CD4-positive, alpha-beta T cell treated with Interleukin-10 for 1 hour (primary cell): ENCODE measurements at regions not wholly inside any gene's neighbourhood (a gene's known extent, or its start where the extent isn't known, plus 50 kb on each side); places are given as distances from the start of the nearest gene placed in this dataset.

Experiments used
- DNase-seq: peaks from one replicate; pipeline ENCODE4 v3.0.0-alpha.2; 2020

GRCh38 chr20:50379991-50380696 is 130.0 kb upstream of the PTPN1 start:
- no peak for DNase-seq

GRCh38 chr20:50380697-50381040 is 129.5 kb upstream of the PTPN1 start:
- DNase-seq: no peak

DNA sequence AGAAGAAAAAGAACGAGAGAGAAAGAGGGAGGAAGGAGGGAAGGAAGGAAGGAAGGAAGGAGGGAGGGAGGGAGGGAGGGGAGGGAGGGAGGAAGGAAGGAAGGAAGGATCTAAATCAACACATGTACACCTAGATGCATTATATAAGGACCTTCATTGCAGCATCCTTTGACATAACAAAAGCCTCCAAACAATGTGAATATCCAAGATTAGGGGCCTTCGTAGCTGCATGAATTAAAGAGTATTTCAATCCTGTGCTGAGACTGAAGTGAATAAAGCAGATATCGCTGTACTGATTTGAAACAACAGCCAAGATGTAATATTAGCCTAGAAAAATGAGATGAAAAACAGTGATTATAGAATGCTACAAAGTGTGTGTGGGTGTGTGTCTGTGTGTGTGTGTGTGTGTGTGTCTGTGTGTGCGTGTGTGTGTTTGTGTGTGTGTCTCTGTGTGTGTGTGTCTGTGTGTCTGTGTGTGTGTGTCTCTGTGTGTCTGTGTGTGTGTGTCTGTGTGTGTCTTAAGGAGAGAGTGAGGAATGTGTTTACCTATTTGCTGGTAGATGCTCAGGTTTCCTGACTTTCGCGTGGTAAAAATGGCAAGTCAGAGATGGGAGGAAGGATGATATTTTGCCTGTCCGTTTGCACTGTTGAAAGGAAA is 129.0 kb upstream of the PTPN1 start:
- no peak for DNase-seq

DNA sequence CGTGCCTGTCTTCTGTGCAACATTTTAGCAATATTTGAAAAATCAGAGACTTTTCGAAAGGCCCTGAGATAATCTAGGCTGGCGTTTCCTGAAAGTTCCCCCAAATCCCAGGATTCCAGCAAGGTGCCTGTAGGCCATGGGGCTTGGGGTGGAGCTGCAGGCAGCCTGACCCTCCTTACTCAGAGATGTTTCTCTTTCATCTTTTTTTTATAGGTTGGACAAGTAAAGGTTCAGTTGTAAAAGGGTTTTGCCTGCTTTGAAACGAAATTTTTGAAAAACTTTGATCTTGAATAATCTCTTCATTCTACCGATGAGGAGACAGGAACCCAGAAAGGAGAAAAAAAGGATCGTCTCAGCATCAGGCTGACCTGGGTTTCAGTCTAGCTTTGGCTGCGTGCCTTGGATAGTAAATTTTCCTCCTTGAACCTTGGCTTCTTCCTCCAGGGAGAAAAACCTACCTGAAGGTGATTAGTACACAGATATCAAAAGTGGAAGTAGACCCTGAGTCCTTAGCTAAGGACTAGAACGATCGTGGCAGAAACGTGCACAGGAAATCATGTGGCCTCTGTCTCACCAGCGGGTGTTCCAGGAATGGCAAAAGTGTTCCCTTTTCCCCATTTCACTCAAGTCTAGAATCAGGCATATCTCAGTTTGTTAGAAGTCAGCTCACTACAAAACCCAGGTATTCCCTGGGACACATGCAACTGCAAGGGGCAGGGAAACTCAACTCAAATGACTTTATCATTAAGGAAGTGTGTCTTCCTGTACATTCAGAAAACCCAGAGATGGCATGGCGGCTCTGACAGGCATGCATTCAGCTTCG is 128.2 kb upstream of the PTPN1 start:
- DNase-seq: peak; percentile 37

- peak; percentile 74 for DNase-seq
These were observed 124.2 kb upstream of the PTPN1 start for GRCh38 chr20:50385733-50386640.

DNA sequence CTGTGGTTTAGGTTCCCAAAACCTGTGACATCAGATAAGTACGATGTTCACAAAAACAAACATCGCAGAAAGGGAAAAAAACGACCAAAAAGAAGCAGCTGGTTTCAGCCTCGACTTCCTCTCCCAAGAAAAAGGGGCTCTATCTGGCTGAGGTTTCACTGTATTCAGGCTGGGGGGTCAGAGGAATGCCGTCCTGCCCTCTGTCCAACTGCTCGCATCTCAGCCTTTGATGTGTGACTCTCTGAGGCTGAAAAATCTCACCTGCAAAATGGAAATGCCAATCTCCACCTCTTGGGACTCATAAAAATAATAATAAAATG is 123.6 kb upstream of the PTPN1 start:
- no peak for DNase-seq

- DNase-seq: no peak
These were observed 122.8 kb upstream of the PTPN1 start for GRCh38 chr20:50387218-50387995.

- no peak for DNase-seq
These were observed 122.2 kb upstream of the PTPN1 start for GRCh38 chr20:50387996-50388332.

DNA sequence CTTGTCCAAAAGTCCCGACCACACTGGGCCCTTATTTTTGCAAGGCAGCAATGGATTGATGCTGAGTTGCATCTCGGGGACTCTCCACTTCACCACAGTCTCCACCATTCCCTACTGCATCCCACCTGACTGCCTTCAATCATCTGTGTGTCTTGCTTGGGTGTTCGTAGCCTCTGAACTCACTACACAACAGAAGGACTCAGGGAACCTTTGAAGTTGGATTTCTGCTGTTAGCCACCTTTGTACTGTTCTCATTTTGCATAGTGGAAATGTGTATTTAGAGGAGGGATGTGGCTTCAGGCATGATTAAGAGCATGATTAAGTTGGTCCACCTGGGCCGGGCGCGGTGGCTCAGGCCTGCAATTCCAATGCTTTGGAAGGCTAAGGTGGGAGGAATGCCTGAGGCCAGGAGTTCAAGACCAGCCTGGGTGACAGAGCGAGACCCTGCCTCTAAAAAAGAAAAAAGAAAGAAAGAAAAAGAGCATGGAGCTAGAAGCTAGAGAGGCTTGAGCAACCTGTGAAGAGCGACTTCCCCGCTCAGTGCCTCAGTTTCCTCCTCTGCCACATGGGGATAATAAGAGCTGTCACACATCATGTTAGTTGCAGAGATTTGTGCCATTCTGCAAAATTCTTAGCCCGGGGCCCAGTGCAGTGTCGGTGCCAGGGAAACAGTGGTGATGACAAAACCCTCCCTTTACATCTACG is 121.3 kb upstream of the PTPN1 start:
- no peak for DNase-seq

GRCh38 chr20:50389438-50389807 is 120.8 kb upstream of the PTPN1 start:
- no peak for DNase-seq

DNA sequence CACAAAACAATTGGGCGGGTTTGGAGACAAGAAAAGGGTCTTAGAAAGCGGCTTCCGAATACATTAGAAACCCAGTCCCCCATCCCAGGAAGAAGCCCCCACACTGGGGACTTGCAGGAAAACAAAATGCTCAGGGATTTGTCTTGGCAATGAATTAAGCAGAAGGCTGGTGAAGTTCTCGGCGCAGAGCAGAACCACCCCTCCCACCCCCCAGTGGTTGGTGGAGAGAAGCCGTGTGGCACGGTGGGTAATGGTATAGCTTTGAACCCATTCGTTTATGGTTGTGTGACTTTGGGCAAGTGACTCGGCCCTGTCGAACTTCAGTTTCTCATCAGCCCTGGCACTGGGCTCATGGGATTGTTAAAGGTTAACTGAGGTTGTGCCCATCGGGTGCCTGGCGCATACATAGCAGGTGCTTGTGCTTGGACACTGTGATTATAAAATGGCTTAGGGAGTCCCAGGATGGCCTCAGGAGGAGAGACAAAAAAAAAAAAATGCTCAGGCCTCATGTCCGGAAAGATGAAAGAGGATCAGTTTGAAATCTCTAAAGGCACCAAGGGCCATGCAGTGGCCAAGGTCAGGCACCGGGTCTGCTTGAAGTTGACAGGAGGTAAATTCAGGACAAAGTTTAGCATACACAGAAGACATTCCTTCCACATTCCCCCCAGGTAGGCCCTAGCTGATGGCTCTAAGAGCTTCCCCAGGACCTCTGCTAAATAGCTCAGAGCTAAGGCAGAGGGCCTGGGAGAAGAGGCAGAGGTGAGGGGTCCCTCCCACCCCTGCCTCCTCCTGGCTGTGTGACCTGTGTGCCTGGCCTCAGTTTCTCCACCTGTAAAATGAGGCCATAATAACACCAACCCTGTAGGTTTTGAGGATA is 120.1 kb upstream of the PTPN1 start:
- DNase-seq: no peak

GRCh38 chr20:50390685-50391443 is 119.3 kb upstream of the PTPN1 start:
- DNase-seq: no peak

GRCh38 chr20:50391444-50392137 is 118.6 kb upstream of the PTPN1 start:
- DNase-seq: no peak

GRCh38 chr20:50392138-50392866 is 117.9 kb upstream of the PTPN1 start:
- peak; percentile 9 for DNase-seq

DNA sequence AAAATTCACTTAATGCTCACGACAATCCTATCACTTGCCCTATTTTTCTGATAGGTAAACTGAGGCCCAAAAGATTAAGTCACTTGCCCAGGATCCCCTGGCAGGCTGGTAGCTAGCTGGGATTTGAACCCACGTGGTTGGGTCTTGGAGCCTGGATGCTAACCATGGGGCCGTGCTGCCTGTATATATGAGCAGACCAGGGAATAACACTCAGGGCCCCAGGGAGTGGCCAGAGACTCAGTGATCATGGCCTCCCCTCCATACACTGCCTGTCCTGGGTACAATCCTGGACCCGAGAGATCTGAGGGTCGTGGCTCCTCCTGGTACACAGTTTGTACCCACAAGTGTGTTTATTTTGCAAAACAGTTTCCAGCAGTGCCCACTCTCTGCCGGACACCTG is 116.9 kb upstream of the PTPN1 start:
- DNase-seq: no peak

DNA sequence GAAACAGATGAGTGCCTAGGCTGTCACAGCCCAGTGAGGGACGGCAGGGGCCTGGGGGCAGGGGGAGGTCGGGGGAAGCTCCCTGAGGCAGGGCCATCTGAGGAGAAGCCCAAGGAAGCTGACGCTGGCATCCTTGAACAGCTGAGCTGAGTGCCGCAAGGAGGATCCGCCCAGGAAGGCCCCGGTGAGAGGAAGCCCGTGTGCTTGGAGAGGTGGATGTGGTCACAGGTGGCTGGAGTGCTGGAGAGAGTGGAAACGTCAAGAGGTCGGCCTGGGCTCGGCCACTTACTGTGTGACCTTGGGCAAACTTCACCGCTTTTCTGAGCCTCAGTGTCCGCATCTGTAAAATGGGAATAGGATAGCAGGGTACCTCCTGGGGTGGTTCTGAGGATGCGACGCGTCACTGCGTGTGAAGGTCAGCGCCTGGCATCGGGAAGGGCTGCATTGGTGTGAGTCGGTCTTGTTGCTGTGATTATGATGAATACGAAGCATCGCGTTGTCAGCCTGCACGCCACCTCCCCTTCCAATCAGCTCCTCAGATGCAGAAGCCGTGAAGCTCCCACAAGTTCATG is 116.1 kb upstream of the PTPN1 start:
- DNase-seq: no peak

GRCh38 chr20:50394569-50394968 is 115.6 kb upstream of the PTPN1 start:
- DNase-seq: no peak

DNA sequence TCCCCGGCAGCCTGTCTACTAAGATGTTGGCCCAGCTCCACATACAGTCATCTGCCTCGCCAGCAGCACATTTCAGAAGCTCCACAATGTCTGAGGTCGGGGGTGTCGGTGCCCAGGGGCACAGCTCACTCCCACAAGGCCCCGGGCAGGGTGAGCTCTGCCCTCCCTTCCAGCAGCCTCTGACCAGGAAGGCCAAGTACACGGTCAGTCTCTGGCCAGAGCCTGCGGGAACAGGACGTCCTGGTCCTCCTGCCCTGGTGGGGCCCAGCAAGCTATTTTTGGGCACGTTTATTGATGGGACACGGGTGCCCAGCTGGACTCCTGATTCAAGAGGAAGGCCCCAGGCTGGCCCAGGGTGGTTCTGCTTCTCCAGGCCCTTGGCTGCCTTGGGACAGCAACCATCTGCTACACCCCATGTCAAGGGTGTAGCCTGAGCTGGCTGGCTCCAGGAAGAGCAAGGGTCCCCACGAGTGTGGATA is 114.9 kb upstream of the PTPN1 start:
- no peak for DNase-seq
